OCI-LY7 (cell line): ENCODE measurements at regions not wholly inside any gene's neighbourhood (a gene's known extent, or its start where the extent isn't known, plus 50 kb on each side); places are given as distances from the start of the nearest gene placed in this dataset.

ENCODE experiments used
- EZH2phosphoT487 ChIP-seq: fragments of 200-600 bp; sonication (generic); IDR thresholded peaks from 2 replicates; pipeline ENCODE4 v1.6.1; 2018; ENCODE audit warnings: low read depth, borderline replicate concordance, mild to moderate bottlenecking, mixed run types, antibody characterized with exemption, low read length, moderate library complexity, mixed read lengths
- TF ChIP-seq, protein P1 (sequence below): fragments of 200-600 bp; sonication (generic); conservative IDR thresholded peaks from 2 replicates; pipeline ENCODE4 v1.5.1; 2014; ENCODE audit warnings: mild to moderate bottlenecking, antibody characterized with exemption, low read length, moderate library complexity, mixed read lengths

DNA sequence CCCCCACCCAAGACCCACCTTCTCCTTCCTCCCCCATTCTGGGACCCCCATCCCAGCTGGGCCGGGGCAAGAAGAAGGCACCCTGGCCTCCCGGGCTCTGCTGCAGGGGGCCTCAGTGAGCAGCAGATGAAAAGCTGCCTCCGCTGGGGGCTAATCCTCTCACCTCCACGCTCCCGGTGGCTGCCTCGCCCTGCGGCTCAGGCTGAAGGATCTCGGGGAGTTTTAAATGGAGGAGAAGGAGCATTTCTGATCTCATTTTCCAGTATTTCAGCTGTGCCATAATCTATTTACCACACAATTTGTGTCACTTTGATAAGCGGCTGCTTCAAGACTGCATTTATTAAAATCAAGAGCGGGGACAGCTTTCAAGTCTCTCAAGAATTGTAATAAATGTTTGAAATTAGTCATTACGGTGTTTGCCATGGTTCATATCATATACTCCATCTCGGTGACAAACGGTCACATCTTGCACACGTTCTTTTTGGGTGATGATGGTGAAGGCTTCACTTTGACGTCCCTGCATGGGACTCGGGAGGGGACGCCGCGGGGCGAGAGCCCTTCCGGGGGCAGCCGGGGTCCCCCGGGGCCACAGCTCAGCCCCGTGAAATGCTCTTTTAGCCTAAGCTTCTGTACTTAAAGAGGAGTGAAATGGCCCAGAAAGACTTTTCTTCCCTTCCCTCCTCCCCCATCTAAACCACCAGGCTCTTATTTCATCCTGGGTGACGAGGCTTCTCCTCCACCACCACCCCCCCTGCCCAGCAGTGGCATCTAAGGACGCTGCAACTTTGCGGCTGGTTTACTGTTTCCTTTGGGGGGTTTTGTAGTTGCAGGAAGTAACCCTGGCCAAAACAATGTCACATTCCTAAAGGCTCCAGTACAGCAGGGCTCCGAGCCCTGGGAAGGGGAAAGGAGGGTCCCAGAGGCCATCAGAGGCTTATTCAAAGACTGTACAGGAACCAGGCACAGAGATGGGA lies 313.1 kb upstream of the TNRC6C start:
- TF ChIP-seq, protein P1, sequence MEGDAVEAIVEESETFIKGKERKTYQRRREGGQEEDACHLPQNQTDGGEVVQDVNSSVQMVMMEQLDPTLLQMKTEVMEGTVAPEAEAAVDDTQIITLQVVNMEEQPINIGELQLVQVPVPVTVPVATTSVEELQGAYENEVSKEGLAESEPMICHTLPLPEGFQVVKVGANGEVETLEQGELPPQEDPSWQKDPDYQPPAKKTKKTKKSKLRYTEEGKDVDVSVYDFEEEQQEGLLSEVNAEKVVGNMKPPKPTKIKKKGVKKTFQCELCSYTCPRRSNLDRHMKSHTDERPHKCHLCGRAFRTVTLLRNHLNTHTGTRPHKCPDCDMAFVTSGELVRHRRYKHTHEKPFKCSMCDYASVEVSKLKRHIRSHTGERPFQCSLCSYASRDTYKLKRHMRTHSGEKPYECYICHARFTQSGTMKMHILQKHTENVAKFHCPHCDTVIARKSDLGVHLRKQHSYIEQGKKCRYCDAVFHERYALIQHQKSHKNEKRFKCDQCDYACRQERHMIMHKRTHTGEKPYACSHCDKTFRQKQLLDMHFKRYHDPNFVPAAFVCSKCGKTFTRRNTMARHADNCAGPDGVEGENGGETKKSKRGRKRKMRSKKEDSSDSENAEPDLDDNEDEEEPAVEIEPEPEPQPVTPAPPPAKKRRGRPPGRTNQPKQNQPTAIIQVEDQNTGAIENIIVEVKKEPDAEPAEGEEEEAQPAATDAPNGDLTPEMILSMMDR = peak; percentile 36; the same call in 1 of the 2 replicates
- TF ChIP-seq EZH2phosphoT487 = no peak
